Activated T-cell treated with anti-CD3 and anti-CD28 coated beads for 48 hours (primary cell): ENCODE measurements at regions not wholly inside any gene's neighbourhood (a gene's known extent, or its start where the extent isn't known, plus 50 kb on each side); places are given as distances from the start of the nearest gene placed in this dataset.

Source experiments
- DNase-seq: peaks from one replicate; pipeline ENCODE4 v3.0.0-alpha.2; 2020; ENCODE audit warnings: low read depth

DNA sequence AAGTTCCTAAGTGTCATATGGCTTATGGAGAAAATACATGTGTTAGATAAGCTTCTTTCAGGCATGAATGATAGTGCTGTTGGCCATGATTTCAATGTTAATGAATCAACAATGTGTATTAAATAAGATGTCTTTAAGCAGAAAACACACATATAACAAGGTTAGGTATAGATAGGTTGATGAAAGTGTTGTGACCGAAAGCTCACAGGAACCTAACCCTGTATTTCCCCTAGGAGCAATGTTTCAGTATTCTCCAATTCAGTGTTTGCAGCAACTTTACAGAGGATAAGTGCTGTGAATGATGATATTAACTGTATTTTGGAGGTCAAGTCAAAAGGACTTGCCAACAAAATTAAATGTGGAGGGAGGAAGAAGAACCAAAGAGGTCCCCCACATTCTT is 82.8 kb upstream of the PRDM11 start:
- DNase-seq = no peak

DNA sequence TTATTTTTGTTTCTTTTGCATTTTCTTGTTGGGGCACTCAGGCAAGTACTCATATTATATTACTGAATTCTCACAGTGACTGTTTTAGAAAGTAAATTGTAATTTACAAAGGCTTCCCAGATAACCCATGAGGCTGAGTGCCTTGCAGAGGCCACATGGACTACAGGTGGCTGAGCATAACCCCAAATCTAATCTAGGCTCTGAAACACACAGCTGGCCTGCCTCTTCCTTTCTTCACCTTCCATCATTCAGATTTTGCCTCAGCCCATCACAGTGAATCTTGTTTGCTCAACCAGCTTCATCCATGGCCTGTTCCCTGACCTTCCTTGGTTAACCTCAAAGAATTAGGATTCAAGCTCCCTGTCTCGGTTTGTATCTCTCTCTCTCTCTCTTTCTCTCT is 78.5 kb upstream of the PRDM11 start:
- DNase-seq = no peak

DNA sequence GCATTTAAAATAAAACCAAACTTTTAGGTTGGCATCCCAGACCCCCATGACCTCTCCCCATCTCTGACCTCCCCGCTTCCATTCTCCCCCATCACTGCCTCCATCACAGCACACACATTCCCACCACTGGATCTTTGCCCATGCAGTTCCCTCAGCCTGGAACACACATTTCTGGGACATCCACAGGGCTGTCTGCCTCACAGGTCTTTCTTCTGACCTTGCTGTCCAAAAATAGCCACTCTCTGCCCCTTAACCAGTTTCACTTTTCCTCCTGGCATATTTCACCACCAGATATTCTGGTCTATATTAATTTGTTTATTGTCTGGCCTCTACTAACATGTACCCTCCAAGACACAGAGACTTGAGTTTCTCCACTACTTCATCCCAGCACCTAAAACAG is 75.2 kb upstream of the PRDM11 start:
- DNase-seq = no peak

DNA sequence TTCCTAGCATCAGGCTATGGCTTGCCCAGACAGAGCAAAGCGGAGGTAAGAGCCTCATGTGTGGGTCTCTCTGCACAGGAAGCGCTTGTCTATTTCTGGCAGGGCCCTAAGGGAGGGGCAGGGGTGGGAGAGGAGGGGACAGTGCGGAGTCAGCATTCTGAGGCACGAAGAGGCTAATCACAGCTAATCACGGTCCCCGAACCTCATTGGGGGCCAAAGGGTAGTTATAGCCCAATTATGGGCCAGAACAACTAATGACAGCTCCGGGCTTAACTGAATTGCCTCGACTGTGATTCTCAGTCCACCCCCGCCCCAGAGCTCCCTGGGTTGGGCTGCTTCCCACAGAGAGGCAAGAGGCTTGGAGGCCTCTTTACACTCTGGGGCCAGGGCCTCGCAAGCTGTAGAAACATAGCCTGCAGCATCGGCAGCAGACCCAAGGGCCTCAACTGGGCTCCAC is 72.7 kb upstream of the PRDM11 start:
- DNase-seq = no peak

DNA sequence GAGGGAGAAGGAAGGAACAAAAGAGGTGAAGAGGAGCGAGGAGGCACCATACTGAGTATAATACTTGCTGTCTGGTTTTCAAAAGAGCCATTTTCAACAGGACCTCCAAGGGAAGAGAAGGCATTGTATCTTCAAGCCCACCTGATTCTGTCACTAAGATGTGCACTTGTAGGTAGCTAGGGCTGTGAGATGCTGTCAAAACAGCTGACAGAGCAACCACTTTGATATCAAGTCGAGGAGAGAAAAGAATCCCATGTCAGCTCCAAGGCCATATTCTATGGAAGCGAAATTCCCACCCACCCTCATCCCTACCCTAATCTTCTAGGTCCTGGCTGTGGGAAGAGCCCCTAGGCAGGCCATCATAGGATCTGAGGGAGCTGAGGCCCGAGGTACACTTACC is 70.9 kb upstream of the PRDM11 start:
- DNase-seq = no peak

DNA sequence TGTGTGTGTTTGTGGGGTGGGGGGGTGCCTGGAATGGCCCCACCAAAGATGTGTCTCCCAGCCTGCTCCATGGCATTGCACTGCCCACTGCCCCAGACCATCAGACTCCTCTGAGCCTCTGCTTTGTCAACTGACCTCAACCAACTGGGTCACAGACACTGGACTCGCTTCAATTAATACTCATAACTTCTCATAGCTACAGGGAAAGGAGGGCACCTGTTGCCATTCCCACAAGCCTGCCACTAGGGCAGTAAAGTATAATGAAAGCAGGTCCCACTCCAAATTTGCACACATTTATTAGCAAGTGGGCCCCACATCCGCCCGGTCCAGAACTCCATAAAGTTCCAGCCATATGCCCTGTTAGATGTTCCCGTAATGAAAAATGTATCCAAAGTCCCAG is 70.5 kb upstream of the PRDM11 start:
- no peak for DNase-seq

DNA sequence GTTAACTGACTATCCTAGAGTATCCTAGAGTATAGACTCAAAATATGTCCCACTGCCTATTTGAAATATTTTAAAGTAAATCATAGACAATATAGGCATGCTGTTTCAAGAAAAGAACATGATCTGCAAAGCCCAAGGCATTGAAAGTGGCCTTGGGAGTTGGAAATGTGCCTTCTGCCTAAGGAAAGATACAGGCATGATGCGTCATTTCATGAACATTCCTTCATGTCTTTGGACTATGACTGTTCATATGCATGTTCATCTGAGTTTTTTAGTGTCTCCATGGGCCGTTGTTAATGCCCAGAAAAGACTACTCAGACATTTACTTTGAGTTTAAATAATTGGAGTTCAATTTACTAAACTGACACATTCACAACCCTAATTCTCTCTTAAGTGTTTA is 69.7 kb upstream of the PRDM11 start:
- no peak for DNase-seq

DNA sequence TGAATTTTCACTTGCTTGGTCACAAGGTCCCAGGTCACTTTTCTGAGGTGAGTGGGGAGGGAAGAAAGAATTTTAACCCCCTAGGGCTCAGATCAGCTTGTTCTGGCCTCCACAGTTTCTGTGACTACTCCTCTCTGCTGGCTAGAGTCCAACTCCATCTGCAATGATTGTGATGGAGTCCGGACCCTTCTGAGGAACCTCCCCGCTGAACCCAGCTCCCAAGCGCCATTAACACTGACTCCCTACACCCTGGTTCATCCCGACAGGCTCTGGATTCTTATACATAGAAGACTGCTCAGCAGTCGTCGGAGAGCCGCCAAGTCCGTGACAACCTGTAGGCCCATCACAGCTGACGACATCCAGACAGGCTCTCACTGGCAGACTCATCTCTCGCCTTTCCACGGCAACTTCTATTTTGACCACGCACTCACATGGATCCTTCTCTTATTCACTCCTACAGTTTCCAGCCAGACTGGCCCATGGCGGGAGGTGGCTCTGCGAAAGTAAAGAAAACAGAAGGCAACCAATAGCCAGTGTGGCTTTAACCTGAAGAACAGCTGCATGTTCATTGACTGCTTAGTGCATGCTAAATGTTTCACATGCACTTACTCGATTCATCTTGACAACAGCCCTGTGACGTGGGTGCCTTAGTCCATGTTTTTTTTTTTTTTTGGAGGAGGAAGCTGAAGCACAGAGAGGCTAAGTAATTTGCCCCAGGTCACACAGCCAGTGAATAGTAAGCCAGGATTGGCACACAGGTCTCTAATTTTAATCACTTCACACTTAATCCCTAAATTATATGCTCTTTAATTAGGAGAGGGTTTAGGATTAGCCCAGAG is 68.0 kb upstream of the PRDM11 start:
- DNase-seq = no peak

DNA sequence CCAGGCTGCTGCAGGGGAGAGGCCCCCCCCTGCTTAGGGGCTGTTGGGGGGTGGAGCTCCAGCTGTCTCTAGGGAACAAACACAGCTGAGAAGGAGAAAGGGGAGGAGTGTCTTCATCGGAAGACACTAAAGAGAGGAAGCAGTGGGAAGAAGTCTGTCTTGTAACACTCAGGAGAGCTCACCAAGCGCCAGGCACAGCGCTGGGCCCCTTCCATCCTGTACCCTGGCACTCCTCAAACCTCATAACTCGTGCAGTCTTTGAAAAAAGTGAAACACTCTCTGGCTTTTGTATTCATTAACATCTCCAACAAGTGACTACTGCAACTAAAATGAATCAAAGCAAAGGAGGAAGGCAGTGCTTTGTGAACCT is 67.4 kb upstream of the PRDM11 start:
- DNase-seq = no peak

DNA sequence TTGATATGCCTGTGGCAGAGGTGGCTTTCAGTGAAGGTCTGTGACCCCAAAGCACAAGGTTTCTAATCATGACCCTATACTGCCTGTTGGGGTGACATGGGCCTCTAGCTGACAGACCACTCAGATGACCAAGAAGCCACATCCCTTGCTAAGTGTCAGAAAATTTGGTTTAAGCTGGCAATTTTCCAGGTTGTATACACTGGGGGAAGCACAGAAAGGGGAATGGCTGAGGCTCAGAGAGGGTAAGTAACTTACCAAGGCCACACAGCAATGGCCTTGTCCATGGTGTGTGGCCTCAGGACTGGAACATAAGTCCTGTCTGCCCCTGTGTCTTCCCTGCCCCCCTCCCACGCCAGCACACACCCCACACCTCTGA is 66.9 kb upstream of the PRDM11 start:
- no peak for DNase-seq

DNA sequence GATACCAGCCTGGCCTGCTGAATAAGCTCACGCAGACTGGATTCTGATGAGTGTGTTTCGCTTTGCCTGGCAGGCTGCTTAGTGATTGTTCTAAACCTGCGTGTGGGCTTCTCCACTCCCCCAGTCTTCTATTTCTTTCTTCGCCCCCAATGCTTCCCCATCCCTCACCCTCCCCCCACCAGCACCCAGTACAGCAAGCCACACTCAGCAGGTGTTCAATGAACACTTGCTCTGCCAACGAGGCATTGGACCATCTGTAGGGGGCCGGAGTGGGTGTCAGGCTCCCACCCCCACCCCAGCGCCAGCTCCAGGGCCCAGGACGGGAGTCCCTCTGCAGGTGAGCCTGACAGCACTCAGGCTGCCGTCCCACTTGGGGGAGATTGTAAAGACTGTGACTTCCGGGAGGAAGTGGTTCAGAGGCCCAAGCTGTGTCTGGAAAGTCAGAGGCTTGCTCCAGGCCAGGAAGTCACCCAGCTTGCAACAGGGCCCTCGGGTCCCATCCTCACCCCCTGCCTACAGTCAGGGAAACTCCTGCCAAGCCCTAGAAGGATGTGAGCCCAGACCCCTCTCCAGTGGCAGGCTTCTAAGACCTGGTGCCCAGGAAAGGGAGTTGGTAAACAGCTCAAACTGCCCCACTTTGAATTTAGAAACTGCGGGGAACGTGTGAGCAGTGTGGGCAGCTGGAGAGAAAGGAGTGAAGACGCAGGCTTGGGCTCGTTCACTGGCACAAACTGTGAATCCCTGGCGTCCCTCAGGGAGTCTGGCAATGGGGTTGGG is 66.3 kb upstream of the PRDM11 start:
- DNase-seq = peak; percentile 33

DNA sequence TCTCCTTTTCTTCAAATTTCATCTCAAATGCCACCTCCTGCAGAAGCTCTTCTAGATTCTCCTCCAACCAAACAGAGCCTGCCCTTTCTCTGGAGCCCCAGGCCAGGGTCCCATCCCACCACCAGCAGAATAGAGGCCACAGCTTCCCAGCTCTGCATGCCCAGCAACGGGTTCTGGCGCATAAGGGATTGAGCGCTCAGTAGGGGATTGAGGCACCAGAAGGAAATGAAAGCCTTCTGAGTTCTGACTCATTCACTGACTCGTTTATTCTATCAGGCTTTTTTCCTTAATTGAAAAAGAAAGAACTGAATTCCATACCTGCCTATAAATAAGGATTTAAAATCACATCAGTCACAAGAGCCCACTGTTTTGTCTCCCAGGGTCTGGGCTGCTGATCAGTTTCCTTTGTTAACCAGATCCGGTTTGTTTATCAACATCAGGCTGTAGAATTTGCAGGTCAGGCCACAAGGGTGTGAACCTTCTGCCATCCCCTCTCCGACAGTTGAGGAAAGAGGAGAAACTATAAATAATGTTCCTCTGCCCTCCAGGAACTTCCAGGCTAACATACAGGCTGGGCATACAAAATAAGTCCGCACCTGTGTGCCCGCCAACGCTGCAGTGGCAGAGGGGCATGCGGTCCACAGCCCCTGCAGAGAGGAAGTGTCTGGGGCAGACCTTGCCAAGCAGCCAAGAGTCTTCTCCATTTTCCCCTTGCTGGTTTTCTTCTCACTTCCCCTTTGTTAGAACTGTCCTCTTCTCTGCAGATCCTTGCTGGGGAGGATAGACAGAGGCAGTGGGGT is 63.5 kb upstream of the PRDM11 start:
- no peak for DNase-seq

DNA sequence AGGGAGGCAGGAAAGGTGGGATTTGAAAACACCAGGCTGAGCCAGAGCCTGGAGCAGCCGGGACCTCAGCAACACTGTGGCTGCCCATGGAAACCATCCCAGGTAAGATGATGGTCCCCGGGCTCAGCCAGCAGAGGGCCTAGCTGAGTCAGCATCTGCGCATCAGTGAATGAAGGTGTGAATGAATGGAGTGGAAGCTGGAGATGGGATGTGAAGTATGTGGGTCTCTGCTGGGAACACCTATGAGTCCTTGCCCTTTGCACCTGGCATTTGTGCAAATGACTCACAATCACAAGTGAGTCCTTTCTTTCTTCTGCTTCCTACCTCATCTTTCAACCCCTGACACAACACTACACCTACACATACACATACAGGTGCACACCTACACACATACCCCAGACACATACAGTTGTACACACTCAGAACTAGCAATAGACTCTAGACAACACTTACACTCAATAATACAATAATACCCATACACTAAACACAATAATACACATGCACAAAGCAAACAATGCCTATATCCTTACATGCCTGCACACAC is 62.8 kb upstream of the PRDM11 start:
- DNase-seq = no peak

DNA sequence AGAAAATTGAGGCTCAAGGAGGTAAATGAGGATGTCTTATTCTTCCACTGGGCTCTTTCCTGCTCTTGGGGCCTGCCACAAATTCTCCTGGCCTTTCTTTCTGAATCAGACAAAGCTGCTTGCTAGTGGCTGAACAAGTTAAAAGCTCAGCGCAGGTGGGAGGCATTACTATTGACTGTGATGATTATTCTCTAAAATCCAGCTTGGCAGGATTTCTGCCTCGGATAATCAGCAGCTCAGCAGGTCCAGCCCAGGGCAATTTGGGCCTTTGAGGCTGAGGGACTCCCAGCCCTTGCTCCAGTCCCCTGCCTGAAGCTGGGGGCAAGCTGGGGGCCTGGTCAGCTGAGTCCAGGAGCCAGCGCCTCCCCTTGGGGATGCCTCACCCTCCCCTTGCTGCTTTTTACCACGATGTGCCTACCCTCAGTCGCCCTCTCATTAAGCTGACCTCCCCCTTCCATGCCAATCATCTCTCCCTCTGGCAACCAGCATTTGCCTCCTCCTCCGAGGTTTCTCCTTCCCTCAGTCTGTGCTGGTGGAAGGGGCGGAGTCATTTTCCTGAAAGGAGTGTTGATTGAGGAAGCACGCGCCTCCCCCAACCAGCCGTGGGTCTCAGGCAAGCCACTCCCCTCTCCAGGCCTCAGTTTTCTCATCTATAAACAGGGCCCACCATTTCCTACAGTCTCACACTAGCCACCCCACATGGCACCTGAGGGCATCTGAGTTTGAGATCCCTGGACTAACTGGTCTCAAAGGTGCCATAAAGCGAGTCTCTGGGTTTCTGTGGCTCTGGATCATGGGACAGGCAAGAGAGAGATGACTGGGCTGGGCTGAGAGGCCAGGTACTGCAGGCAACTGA is 60.6 kb upstream of the PRDM11 start:
- no peak for DNase-seq

DNA sequence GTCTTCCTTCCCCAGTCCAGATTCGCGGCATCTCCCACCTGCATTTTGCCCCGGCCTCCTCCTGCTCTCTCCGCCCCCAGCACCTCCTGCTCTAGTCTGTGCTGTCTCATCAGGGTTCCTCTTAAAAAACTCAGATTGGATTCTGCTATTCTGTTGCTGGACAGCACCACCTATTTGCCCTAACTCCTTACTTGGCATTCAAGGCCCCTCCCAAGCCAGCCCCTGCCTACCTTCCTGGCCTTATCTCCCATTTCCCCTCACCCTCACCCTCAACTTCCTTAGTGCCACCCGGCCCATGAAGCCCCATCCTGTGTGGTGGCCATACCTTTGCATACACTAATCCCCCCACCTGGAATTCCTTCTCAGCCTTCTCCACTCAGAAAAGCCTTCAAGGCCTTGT is 59.9 kb upstream of the PRDM11 start:
- DNase-seq = no peak

DNA sequence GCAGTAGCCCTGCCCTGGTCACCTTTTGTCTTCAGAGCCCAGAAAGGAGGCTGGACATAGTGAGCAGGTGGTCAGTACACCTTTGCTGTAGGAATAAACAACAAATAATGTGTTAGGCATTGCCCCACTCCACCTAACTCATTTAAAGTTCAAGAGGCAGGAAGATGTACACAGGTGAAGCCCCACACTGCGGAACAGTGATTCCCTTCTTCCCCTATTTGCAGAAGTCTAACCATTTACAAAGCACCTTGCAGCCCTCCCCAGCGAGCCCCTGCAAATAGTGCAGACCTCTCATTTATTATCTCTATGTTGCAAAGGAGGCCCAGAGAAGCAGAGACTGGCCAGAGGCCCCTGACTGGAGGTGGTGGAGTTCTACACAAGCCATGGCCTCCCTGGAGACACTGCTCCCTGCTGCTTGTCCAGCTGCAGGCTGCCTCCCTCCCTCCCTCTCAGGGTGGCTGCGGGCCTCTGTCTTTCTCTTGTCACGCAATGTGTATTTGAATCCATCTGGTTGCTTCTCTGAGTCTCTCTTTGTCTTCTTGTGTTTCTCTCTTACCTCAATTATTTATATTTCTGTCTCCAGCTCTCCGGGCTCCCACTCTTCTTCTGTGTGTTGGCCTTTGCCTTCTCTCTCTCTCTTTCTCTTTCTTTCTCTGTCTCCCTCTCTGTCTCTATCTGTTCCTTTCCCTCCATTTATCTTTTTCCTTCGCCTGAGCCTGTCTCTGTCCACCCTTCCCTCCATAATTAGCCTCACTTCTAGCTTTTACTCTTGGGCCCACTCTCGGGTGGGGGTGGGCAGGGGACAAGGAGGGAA is 59.1 kb upstream of the PRDM11 start:
- DNase-seq = no peak

DNA sequence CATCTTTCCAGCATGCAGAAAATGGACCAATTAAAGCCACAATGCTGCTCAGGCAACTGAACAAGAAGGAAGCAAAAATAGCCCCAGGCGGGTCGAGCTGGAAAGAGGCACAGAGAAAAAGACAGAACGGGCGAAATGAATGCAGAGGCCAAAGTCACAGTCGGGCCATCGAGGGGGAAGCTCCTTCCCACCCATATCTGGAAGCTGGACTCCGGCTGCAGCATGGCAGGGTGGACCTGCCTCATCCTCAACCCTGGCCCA is 58.6 kb upstream of the PRDM11 start:
- DNase-seq = no peak

DNA sequence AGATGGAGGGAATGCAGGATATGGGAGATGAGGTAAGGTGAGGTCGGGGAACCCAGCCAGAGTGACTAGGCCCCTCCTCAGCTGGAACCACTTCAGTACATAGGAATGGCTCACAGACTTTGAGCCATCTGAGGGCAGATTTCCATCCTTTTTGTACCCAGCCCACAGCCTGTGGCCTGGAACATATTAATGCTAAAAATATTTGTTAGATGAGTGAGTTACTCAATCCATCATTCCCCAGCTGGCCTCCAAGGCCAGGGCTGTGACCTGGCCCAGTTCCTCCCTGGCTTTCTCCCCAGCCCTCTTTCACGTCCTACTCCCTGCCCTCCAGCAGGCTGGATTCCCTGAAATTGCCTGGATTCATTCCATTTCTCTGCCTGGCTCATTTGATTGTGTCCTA is 57.2 kb upstream of the PRDM11 start:
- DNase-seq = no peak

DNA sequence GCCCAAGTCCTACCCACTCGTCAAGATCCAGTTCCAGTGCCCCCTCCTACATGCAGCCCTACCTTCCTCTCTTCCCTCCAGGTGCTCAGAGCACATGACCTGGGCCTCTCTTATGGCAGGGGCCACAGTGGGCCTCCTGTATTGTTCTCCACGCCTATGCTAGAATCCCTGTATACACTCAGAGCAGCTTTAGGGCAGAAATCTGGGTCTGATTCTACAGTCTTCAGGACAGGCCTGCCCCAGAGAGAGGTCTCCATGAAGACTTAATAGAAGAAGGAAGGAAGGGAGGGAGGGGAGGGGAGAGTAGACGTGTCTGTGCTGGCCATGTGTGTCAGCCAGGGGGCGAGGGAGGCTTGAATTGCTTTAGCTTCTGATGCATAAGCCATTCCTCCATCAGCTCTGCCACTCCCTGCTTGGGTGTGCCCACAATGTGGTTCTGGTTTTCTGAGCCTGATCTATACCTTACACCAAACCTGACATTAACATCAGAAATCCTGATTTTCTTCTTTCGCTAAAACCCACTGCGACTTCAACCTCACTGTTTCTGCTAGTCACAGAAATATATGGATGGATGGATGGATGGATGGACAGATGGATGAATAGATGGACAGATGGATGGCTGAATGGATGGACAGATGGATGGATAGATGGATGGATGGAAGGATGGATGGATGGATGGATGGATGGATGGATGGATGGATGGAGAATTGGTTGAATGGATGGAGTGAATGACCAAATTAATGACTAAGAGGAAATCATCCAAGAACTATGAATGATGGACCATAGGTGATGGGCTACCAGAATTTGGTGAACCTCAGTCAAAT is 56.6 kb upstream of the PRDM11 start:
- DNase-seq = no peak

DNA sequence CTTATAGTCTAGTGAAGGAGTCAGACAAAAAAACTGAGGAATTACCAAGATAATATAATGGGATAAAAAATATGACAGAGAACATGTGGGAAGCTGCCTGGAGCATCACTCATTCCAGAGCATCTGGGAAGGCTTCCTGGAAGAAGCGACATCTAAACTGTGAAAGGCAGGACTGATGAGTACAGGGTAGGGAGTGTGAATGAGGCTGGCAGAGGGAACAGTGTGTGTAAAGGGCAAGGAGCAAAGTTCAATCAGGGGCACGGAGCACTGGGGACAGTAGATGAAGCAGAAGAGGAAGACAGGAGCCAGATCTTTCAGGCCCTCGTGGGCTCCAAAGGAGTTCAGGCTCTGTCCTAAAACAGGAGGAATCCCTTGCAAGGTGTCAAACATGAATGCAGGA is 55.8 kb upstream of the PRDM11 start:
- DNase-seq = no peak
